Vagina (tissue), 2 donors: ENCODE measurements at regions not wholly inside any gene's neighbourhood (a gene's known extent, or its start where the extent isn't known, plus 50 kb on each side); places are given as distances from the start of the nearest gene placed in this dataset.

Source experiments
- POLR2A ChIP-seq, 2 donors: fragments of 450-650 bp; IDR thresholded peaks; one replicate each; pipeline ENCODE4 v1.6.1; 2017; ENCODE audit warnings: antibody characterized with exemption in 2 of 2, mild to moderate bottlenecking in 2 of 2, moderate library complexity in 2 of 2
- POLR2AphosphoS5 ChIP-seq, 2 donors: sonication (generic); formaldehyde crosslinking; IDR thresholded peaks; one replicate each; pipeline ENCODE4 v1.9.0; 2017; ENCODE audit warnings: antibody characterized with exemption in 2 of 2, mild to moderate bottlenecking in 2 of 2, low read depth in 1 of 2; ENCODE audit not compliant: insufficient read depth in 1 of 2

GRCh38 chr9:96071815-96072124 is 196.3 kb downstream of the ERCC6L2 start:
- TF ChIP-seq POLR2AphosphoS5 (IDR thresholded peaks at IDR 0.05; ENCODE audit: insufficient read depth in 1 of 2, low read depth in 1 of 2) (no peak), POLR2A (IDR thresholded peaks at IDR 0.05) (no peak)
